ENCODE measurements at regions not wholly inside any gene's neighbourhood (a gene's known extent, or its start where the extent isn't known, plus 50 kb on each side); places are given as distances from the start of the nearest gene placed in this dataset.

- no peak for DNase-seq
- intact Hi-C loops (cut with DNase I, micrococcal nuclease) = no loop called here
- no peak for ATAC-seq
These were observed 60.8 kb upstream of the SLC35F3 start for GRCh38 chr1:233843525-233844204.

GRCh38 chr1:233844275-233844674, 60.2 kb upstream of the SLC35F3 start:
- DNase-seq (no peak), ATAC-seq (no peak)
- intact Hi-C loops (cut with DNase I, micrococcal nuclease) = no loop called here

GRCh38 chr1:233844692-233845091, 59.8 kb upstream of the SLC35F3 start:
- ATAC-seq = no peak
- intact Hi-C loops (cut with DNase I, micrococcal nuclease) = no loop called here
- no peak for DNase-seq
